HG03045 (cell line): ENCODE measurements at regions not wholly inside any gene's neighbourhood (a gene's known extent, or its start where the extent isn't known, plus 50 kb on each side); places are given as distances from the start of the nearest gene placed in this dataset.

Source experiments
- ATAC-seq: cut with Tn5 transposase; IDR thresholded peaks from one replicate; pipeline ENCODE4 v1.9.1; 2021; ENCODE audit warnings: mild to moderate bottlenecking, moderate library complexity; ENCODE audit not compliant: unreplicated experiment

- no peak for ATAC-seq
These were observed 172.5 kb downstream of the QDPR start for GRCh38 chr4:17339376-17339775.

GRCh38 chr4:17336986-17337385, 174.9 kb downstream of the QDPR start:
- no peak for ATAC-seq

GRCh38 chr4:17336524-17336961, 175.3 kb downstream of the QDPR start:
- peak; percentile 49 for ATAC-seq

- ATAC-seq, result no peak
These were observed 175.8 kb downstream of the QDPR start for GRCh38 chr4:17336069-17336468.

GRCh38 chr4:17335371-17335770, 176.5 kb downstream of the QDPR start:
- ATAC-seq, result no peak

GRCh38 chr4:17332478-17332877, 179.4 kb downstream of the QDPR start:
- ATAC-seq, result no peak

GRCh38 chr4:17329046-17329445, 182.8 kb downstream of the QDPR start:
- no peak for ATAC-seq

- ATAC-seq, result no peak
These were observed 183.6 kb downstream of the QDPR start for GRCh38 chr4:17328141-17328815.

- no peak for ATAC-seq
These were observed 184.3 kb downstream of the QDPR start for GRCh38 chr4:17327591-17327990.

GRCh38 chr4:17326756-17327155, 185.1 kb downstream of the QDPR start:
- no peak for ATAC-seq

GRCh38 chr4:17325098-17325497, 186.8 kb downstream of the QDPR start:
- ATAC-seq, result no peak

GRCh38 chr4:17324386-17324830, 187.5 kb downstream of the QDPR start:
- ATAC-seq, result no peak

- no peak for ATAC-seq
These were observed 188.1 kb downstream of the QDPR start for GRCh38 chr4:17323554-17324385.

- ATAC-seq, result no peak
These were observed 189.4 kb downstream of the QDPR start for GRCh38 chr4:17322514-17322913.

- no peak for ATAC-seq
These were observed 191.8 kb downstream of the QDPR start for GRCh38 chr4:17320046-17320445.

GRCh38 chr4:17317526-17317925, 194.4 kb downstream of the QDPR start:
- ATAC-seq, result no peak

- no peak for ATAC-seq
These were observed 195.3 kb downstream of the QDPR start for GRCh38 chr4:17316566-17316965.

GRCh38 chr4:17315459-17315858, 196.4 kb downstream of the QDPR start:
- ATAC-seq, result no peak

GRCh38 chr4:17313194-17313593, 198.7 kb downstream of the QDPR start:
- ATAC-seq, result no peak

- ATAC-seq, result no peak
These were observed 201.6 kb downstream of the QDPR start for GRCh38 chr4:17310269-17310652.

- no peak for ATAC-seq
These were observed 202.2 kb downstream of the QDPR start for GRCh38 chr4:17309567-17310268.

GRCh38 chr4:17301869-17302268, 210.0 kb downstream of the QDPR start:
- no peak for ATAC-seq
